ENCODE measurements at regions not wholly inside any gene's neighbourhood (a gene's known extent, or its start where the extent isn't known, plus 50 kb on each side); places are given as distances from the start of the nearest gene placed in this dataset.

DNA sequence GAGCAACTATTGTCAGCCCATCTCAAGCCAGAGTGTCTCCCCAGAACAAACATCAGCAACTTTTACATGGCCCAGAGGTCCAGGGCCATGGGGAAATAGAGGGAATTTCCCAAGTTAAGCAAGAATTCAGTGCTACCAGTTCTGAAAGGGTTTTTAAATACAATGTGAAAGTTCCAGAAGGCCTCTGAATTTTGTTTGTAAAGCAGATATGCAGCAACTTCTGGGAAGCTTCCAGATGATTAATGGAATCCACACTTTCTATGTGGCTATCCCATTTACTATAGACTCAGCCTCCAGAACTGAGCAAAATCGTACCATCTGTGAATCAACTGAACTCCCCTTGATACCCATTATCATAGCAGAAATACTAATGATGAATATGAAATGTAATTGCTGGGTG, 93.8 kb downstream of the FEM1C start:
- TF ChIP-seq GATA3 (IDR thresholded peaks at IDR 0.05; ENCODE audit: low read depth, low read length) (no peak), GATA2 (IDR thresholded peaks at IDR 0.05; ENCODE audit: low read depth, low read length) (no peak)

Measured in SH-SY5Y (cell line).